Mammary epithelial cell (primary cell): ENCODE measurements at regions not wholly inside any gene's neighbourhood (a gene's known extent, or its start where the extent isn't known, plus 50 kb on each side); places are given as distances from the start of the nearest gene placed in this dataset.

Experiments
- CTCF ChIP-seq, 2 donors: IDR thresholded peaks in 1 of 2; conservative IDR thresholded peaks in 1 of 2; 2 replicates each; pipeline ENCODE4 v1.5.1; 2011 to 2012; ENCODE audit warnings: inconsistent platforms in 2 of 2, low read length in 2 of 2, mild to moderate bottlenecking in 2 of 2, control low read depth in 1 of 2, low read depth in 1 of 2; ENCODE audit not compliant: insufficient read depth in 1 of 2; ENCODE audit errors: extremely low read depth in 1 of 2
- EZH2 ChIP-seq: IDR thresholded peaks from 2 replicates; pipeline ENCODE4 v1.6.1; 2012; ENCODE audit warnings: low read length, inconsistent platforms, borderline replicate concordance

- TF ChIP-seq CTCF (conservative IDR thresholded peaks at IDR 0.05 in 1 of 2, IDR thresholded peaks at IDR 0.05 in 1 of 2; ENCODE audit: extremely low read depth in 1 of 2, insufficient read depth in 1 of 2, low read depth in 1 of 2, low read length in 2 of 2) (no peak), EZH2 (no peak)
Observed at GRCh38 chr4:14193601-14194000, 566.1 kb upstream of the BOD1L1 start.
